Epithelial cell of esophagus (primary cell): ENCODE measurements at regions not wholly inside any gene's neighbourhood (a gene's known extent, or its start where the extent isn't known, plus 50 kb on each side); places are given as distances from the start of the nearest gene placed in this dataset.

ENCODE experiments used
- DNase-seq: peaks from one replicate; pipeline ENCODE4 v3.0.0; 2010; ENCODE audit warnings: low read depth
- H3K4me3 ChIP-seq: 2 replicates; pipeline ENCODE4 v1.5.1; 2011; ENCODE audit warnings: mild to moderate bottlenecking, low read length, control low read depth
- CTCF ChIP-seq: IDR thresholded peaks from 2 replicates; pipeline ENCODE4 v1.5.1; 2011; ENCODE audit warnings: low read depth, mild to moderate bottlenecking, low read length, control low read depth, inconsistent platforms; ENCODE audit not compliant: insufficient read depth; ENCODE audit errors: missing control alignments

- no peak for TF ChIP-seq CTCF
- H3K4me3 ChIP-seq, result peak overlapping the region; percentile 20
- no peak for DNase-seq
Observed at GRCh38 chr2:199581935-199582360, 124.2 kb upstream of the SATB2 start.

GRCh38 chr2:199581408-199581807, 123.7 kb upstream of the SATB2 start:
- DNase-seq, result no peak
- no peak overlapping the region for H3K4me3 ChIP-seq

GRCh38 chr2:199575416-199575815, 117.7 kb upstream of the SATB2 start:
- DNase-seq, result no peak
- no peak overlapping the region for H3K4me3 ChIP-seq
- no peak for TF ChIP-seq CTCF

More at GRCh38 chr2:199581408-199581807, 123.7 kb upstream of the SATB2 start:
- no peak for TF ChIP-seq CTCF

- no peak for TF ChIP-seq CTCF
- DNase-seq, result no peak
- no peak overlapping the region for H3K4me3 ChIP-seq
Observed at GRCh38 chr2:199572571-199572970, 114.8 kb upstream of the SATB2 start.

GRCh38 chr2:199570934-199571333, 113.2 kb upstream of the SATB2 start:
- H3K4me3 ChIP-seq, result no peak overlapping the region
- no peak for TF ChIP-seq CTCF
- DNase-seq, result no peak

GRCh38 chr2:199569336-199569735, 111.6 kb upstream of the SATB2 start:
- DNase-seq, result no peak
- H3K4me3 ChIP-seq, result no peak overlapping the region
- no peak for TF ChIP-seq CTCF

GRCh38 chr2:199558156-199558555, 100.4 kb upstream of the SATB2 start:
- no peak overlapping the region for H3K4me3 ChIP-seq
- no peak for TF ChIP-seq CTCF
- DNase-seq, result no peak
